ENCODE measurements at regions not wholly inside any gene's neighbourhood (a gene's known extent, or its start where the extent isn't known, plus 50 kb on each side); places are given as distances from the start of the nearest gene placed in this dataset.
A peak's percentile ranks its signal among the peaks of the same experiment; 100 is the strongest.

DNA sequence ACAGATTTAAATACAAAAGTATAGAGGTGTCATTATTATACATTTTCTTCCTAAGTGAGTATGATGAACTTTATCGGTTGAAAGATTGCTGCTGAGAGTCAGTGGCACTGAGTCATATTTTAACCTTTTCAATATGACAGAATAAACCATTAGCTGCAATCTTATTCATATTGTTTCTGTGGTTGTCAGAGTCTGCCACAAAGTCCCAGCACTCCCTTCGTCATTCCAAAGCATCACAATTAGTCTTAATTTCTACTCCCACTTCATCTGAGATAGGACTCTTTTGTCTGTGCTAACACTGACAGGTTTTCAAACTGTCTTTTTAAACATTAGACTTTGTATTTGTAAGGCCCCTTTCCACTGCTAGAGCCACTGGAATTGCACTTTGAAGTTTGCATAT lies 656.9 kb downstream of the MTRR start:
- Histone ChIP-seq H3K27ac (no peak overlapping the region), H3K36me3 (no peaks in the 10 kb centered on the region), H3K27me3 (replicated peaks; ENCODE audit: insufficient read depth) (no peaks in the 10 kb centered on the region), H3K4me3 (no peak overlapping the region), H3K4me1 (replicated peaks) (no peaks in the 10 kb centered on the region), H3K9me3 (no peaks in the 10 kb centered on the region)
- TF ChIP-seq POLR2AphosphoS5 (IDR thresholded peaks at IDR 0.05): no peak
- no peak for TF ChIP-seq POLR2A (IDR thresholded peaks at IDR 0.05)
- TF ChIP-seq, protein P1, sequence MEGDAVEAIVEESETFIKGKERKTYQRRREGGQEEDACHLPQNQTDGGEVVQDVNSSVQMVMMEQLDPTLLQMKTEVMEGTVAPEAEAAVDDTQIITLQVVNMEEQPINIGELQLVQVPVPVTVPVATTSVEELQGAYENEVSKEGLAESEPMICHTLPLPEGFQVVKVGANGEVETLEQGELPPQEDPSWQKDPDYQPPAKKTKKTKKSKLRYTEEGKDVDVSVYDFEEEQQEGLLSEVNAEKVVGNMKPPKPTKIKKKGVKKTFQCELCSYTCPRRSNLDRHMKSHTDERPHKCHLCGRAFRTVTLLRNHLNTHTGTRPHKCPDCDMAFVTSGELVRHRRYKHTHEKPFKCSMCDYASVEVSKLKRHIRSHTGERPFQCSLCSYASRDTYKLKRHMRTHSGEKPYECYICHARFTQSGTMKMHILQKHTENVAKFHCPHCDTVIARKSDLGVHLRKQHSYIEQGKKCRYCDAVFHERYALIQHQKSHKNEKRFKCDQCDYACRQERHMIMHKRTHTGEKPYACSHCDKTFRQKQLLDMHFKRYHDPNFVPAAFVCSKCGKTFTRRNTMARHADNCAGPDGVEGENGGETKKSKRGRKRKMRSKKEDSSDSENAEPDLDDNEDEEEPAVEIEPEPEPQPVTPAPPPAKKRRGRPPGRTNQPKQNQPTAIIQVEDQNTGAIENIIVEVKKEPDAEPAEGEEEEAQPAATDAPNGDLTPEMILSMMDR (IDR thresholded peaks at IDR 0.05): no peak
- no peak for DNase-seq (ENCODE audit: low spot score)
- 94% methylated on average over 2 of the region's 2 CpGs for WGBS
- intact Hi-C loops (cut with DNase I): no loop called here

DNA sequence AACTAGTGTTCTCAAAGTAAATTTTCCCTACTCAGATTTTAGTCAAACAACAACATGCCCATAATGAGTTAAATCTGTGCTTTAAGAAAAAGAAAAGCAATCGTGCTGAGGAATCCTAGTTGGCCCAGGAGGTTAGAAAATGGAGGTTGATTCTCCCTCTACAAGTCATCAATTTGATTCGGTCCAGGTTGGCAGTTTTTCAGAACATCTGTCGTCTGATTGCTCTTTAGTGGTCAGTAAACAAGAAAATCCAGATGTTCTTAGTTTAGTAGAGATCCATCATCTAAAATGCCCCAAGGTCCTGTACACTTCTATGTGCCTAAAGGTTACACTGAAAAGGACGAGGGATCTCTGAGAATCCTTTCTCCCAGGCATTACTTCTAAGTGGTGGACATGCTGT lies 659.2 kb downstream of the MTRR start:
- no peak for DNase-seq (ENCODE audit: low spot score)
- WGBS: 43% methylated on average over 4 of the region's 4 CpGs
- no peak overlapping the region for H3K27ac ChIP-seq
- no peaks in the 10 kb centered on the region for H3K9me3 ChIP-seq
- H3K36me3 ChIP-seq: no peaks in the 10 kb centered on the region
- TF ChIP-seq POLR2AphosphoS5 (IDR thresholded peaks at IDR 0.05): no peak
- TF ChIP-seq, protein P1 (IDR thresholded peaks at IDR 0.05): no peak
- no peak for TF ChIP-seq POLR2A (IDR thresholded peaks at IDR 0.05)
- H3K4me3 ChIP-seq: no peak overlapping the region
- H3K27me3 ChIP-seq (replicated peaks; ENCODE audit: insufficient read depth): no peaks in the 10 kb centered on the region
- no peaks in the 10 kb centered on the region for H3K4me1 ChIP-seq (replicated peaks)
- intact Hi-C loops (cut with DNase I): no loop called here

DNA sequence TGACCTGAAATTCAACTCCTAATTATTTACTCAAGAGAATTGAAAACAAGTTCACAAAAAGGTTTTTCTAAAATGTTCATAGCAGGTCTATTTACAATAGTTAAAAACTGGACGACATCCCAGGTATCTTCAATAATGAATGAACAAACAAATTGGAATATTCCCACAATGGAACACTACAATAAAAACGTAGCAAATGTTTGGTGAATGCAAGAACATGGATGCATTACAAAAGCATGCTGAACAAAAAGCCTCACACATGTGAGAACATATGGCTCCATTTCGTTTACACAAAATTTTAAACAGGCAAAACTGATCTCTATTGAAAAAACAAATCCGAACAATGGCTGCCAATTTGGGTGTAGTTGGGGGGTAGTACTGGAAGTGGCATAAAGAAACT lies 669.9 kb downstream of the MTRR start:
- H3K27ac ChIP-seq: no peak overlapping the region
- WGBS: 28% methylated on average over 4 of the region's 4 CpGs
- H3K4me1 ChIP-seq (replicated peaks): no peaks in the 10 kb centered on the region
- no peak for DNase-seq (ENCODE audit: low spot score)
- H3K27me3 ChIP-seq (replicated peaks; ENCODE audit: insufficient read depth): no peaks in the 10 kb centered on the region
- TF ChIP-seq, protein P1 (IDR thresholded peaks at IDR 0.05): no peak
- TF ChIP-seq POLR2AphosphoS5 (IDR thresholded peaks at IDR 0.05): peak; percentile 60
- no peaks in the 10 kb centered on the region for H3K36me3 ChIP-seq
- no peaks in the 10 kb centered on the region for H3K9me3 ChIP-seq
- intact Hi-C loops (cut with DNase I): no loop called here
- H3K4me3 ChIP-seq: no peak overlapping the region

DNA sequence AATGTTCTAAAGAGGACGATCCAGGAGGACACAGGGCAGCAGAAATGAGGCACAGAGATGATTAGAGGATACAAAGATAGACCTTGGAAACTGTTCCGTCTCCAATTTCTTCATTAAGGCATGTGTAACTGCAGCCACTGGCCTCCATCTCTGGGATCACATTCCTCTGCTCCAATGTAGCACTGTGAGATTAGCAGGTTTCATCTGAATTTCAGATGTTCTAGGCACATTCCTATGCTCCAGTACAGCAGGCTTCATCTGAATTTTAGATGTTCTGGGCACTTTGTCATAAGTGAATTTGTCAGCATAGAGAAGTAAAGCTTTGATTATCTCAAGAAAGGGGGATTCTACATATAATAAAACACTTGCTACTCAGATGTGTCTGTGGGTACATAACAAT lies 671.4 kb downstream of the MTRR start:
- Histone ChIP-seq H3K27ac (no peak overlapping the region), H3K27me3 (replicated peaks; ENCODE audit: insufficient read depth) (no peaks in the 10 kb centered on the region), H3K36me3 (no peaks in the 10 kb centered on the region), H3K9me3 (no peaks in the 10 kb centered on the region), H3K4me1 (replicated peaks) (no peaks in the 10 kb centered on the region), H3K4me3 (no peak overlapping the region)
- intact Hi-C loops (cut with DNase I): no loop called here
- 82% methylated on average over 2 of the region's 2 CpGs for WGBS
- no peak for DNase-seq (ENCODE audit: low spot score)
- TF ChIP-seq POLR2AphosphoS5 (IDR thresholded peaks at IDR 0.05) (no peak), POLR2A (IDR thresholded peaks at IDR 0.05) (no peak)
- TF ChIP-seq, protein P1 (IDR thresholded peaks at IDR 0.05): no peak

DNA sequence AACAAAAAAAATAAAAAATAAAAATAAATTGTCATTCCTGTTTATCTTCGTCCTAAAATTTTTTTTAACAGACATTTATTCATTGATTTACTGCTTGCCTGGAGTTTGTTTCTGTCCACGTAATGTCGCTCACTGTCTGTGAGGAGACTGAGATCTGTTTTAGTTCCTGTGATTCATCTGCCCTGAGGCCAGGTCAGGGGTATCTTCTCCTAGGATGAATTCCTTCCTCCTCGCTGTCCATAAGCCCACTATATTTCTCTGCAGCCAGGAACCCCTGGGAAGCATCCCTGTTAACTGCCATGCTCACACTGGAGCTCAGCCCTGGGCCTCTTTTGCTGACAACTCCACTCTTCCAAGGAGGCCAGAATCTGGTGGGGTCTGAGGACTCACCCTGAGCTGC lies 682.0 kb downstream of the MTRR start:
- WGBS: 65% methylated on average over 4 of the region's 4 CpGs
- no peak for TF ChIP-seq POLR2A (IDR thresholded peaks at IDR 0.05)
- TF ChIP-seq POLR2AphosphoS5 (IDR thresholded peaks at IDR 0.05): no peak
- TF ChIP-seq, protein P1 (IDR thresholded peaks at IDR 0.05): no peak

More for the DNA sequence above, 682.0 kb downstream of the MTRR start:
- H3K4me1 ChIP-seq (replicated peaks): no peaks in the 10 kb centered on the region
- no peaks in the 10 kb centered on the region for H3K27me3 ChIP-seq (replicated peaks; ENCODE audit: insufficient read depth)
- DNase-seq (ENCODE audit: low spot score): no peak
- H3K36me3 ChIP-seq: no peaks in the 10 kb centered on the region
- H3K27ac ChIP-seq: no peak overlapping the region
- no peaks in the 10 kb centered on the region for H3K9me3 ChIP-seq
- no peak overlapping the region for H3K4me3 ChIP-seq
- intact Hi-C loops (cut with DNase I): no loop called here
